ENCODE measurements at regions not wholly inside any gene's neighbourhood (a gene's known extent, or its start where the extent isn't known, plus 50 kb on each side); places are given as distances from the start of the nearest gene placed in this dataset.

- in situ Hi-C loops (cut with HindIII; ENCODE audit: low sequenced_read_pairs), result no loop called here
- TF ChIP-seq CTCF (IDR thresholded peaks at IDR 0.05; ENCODE audit: low read depth, low read length), result no peak
- H3K4me3 ChIP-seq (ENCODE audit: low read depth, low read length), result no peak overlapping the region
- no peak for DNase-seq (ENCODE audit: low read depth, low spot score)
These were observed 285.8 kb upstream of the RASA1 start for GRCh38 chr5:86981898-86982297.

- DNase-seq (ENCODE audit: low read depth, low spot score), result no peak
- in situ Hi-C loops (cut with HindIII; ENCODE audit: low sequenced_read_pairs), result no loop called here
- H3K4me3 ChIP-seq (ENCODE audit: low read depth, low read length), result no peak overlapping the region
These were observed 284.5 kb upstream of the RASA1 start for GRCh38 chr5:86983208-86983607.

GRCh38 chr5:86986837-86987236, 280.8 kb upstream of the RASA1 start:
- in situ Hi-C loops (cut with HindIII; ENCODE audit: low sequenced_read_pairs), result no loop called here

More at GRCh38 chr5:86983208-86983607, 284.5 kb upstream of the RASA1 start:
- no peak for TF ChIP-seq CTCF (IDR thresholded peaks at IDR 0.05; ENCODE audit: low read depth, low read length)

GRCh38 chr5:86997516-86997915, 270.2 kb upstream of the RASA1 start:
- DNase-seq (ENCODE audit: low read depth, low spot score), result no peak
- no peak for TF ChIP-seq CTCF (IDR thresholded peaks at IDR 0.05; ENCODE audit: low read depth, low read length)
- in situ Hi-C loops (cut with HindIII; ENCODE audit: low sequenced_read_pairs), result no loop called here
- no peak overlapping the region for H3K4me3 ChIP-seq (ENCODE audit: low read depth, low read length)

More at GRCh38 chr5:86986837-86987236, 280.8 kb upstream of the RASA1 start:
- TF ChIP-seq CTCF (IDR thresholded peaks at IDR 0.05; ENCODE audit: low read depth, low read length), result no peak
- no peak overlapping the region for H3K4me3 ChIP-seq (ENCODE audit: low read depth, low read length)
- DNase-seq (ENCODE audit: low read depth, low spot score), result no peak

- in situ Hi-C loops (cut with HindIII; ENCODE audit: low sequenced_read_pairs), result no loop called here
- TF ChIP-seq CTCF (IDR thresholded peaks at IDR 0.05; ENCODE audit: low read depth, low read length), result no peak
These were observed 267.7 kb upstream of the RASA1 start for GRCh38 chr5:86999951-87000350.

GRCh38 chr5:87002485-87002884, 265.2 kb upstream of the RASA1 start:
- in situ Hi-C loops (cut with HindIII; ENCODE audit: low sequenced_read_pairs), result no loop called here
- no peak overlapping the region for H3K4me3 ChIP-seq (ENCODE audit: low read depth, low read length)
- DNase-seq (ENCODE audit: low read depth, low spot score), result no peak
- no peak for TF ChIP-seq CTCF (IDR thresholded peaks at IDR 0.05; ENCODE audit: low read depth, low read length)

More at GRCh38 chr5:86999951-87000350, 267.7 kb upstream of the RASA1 start:
- DNase-seq (ENCODE audit: low read depth, low spot score), result no peak
- H3K4me3 ChIP-seq (ENCODE audit: low read depth, low read length), result no peak overlapping the region

GRCh38 chr5:87004101-87004500, 263.6 kb upstream of the RASA1 start:
- no peak overlapping the region for H3K4me3 ChIP-seq (ENCODE audit: low read depth, low read length)
- peak; percentile 60 for DNase-seq (ENCODE audit: low read depth, low spot score)
- in situ Hi-C loops (cut with HindIII; ENCODE audit: low sequenced_read_pairs), result no loop called here
- TF ChIP-seq CTCF (IDR thresholded peaks at IDR 0.05; ENCODE audit: low read depth, low read length), result no peak
